K562 (cell line): ENCODE measurements at regions not wholly inside any gene's neighbourhood (a gene's known extent, or its start where the extent isn't known, plus 50 kb on each side); places are given as distances from the start of the nearest gene placed in this dataset.

Experiments used
- KLF6 ChIP-seq: fragments of 250-450 bp; sonication (Bioruptor Pico); IDR thresholded peaks from 2 replicates; pipeline ENCODE4 v1.4.0; 2020; ENCODE audit warnings: mild to moderate bottlenecking, moderate library complexity, borderline replicate concordance
- MAZ ChIP-seq, 2 experiments: fragments of 450-650 bp in 1 of 2; sonication (generic) in 1 of 2; formaldehyde crosslinking; IDR thresholded peaks in 1 of 2; conservative IDR thresholded peaks in 1 of 2; 2 replicates each; pipeline versions ENCODE4 v1.4.0 to v1.5.0; 2020; ENCODE audit warnings: mild to moderate bottlenecking in 1 of 2, missing genetic modification reagents in 1 of 2
- USF2 ChIP-seq: sonication (generic); formaldehyde crosslinking; IDR thresholded peaks from 2 replicates; pipeline ENCODE4 v1.5.0; 2020; ENCODE audit warnings: missing genetic modification reagents
- ZBTB11 ChIP-seq, 3 experiments: fragments of 200-800 bp in 1 of 3; fragments of 250-450 bp in 1 of 3; fragments of 450-650 bp in 1 of 3; sonication (Bioruptor Pico) in 1 of 3; sonication (Bioruptor generic) in 1 of 3; formaldehyde crosslinking in 1 of 3; IDR thresholded peaks; 2 replicates each; pipeline versions ENCODE4 v1.6.1 to v1.8.0; 2016 to 2022; ENCODE audit warnings: mild to moderate bottlenecking in 2 of 3, missing genetic modification characterization in 2 of 3, missing compliant biosample characterization in 1 of 3, moderate library complexity in 1 of 3
- ZBTB12 ChIP-seq: fragments of 250-450 bp; sonication (Bioruptor Pico); IDR thresholded peaks from 2 replicates; pipeline ENCODE4 v1.4.0; 2020
- ZNF589 ChIP-seq: fragments of 200-800 bp; sonication (Bioruptor generic); IDR thresholded peaks from 2 replicates; pipeline ENCODE4 v1.6.1; 2016; ENCODE audit warnings: low read depth, missing genetic modification characterization, missing compliant biosample characterization
- ZNF766 ChIP-seq: fragments of 200-800 bp; sonication (Bioruptor generic); conservative IDR thresholded peaks from 2 replicates; pipeline ENCODE4 v1.6.1; 2016; ENCODE audit warnings: missing genetic modification characterization, missing compliant biosample characterization

- no peak for TF ChIP-seq USF2 (CRISPR knock-in tag)
- no peak for TF ChIP-seq ZBTB11 (CRISPR knock-in tag; IDR thresholded peaks at IDR 0.05)
- no peak for TF ChIP-seq ZNF589 (CRISPR knock-in tag)
- no peak for TF ChIP-seq KLF6 (CRISPR knock-in tag)
- no peak for TF ChIP-seq ZBTB12 (CRISPR knock-in tag)
- TF ChIP-seq MAZ (CRISPR knock-in tag; conservative IDR thresholded peaks at IDR 0.05 in 1 of 2, IDR thresholded peaks at IDR 0.05 in 1 of 2), result no peak
- no peak for TF ChIP-seq ZNF766 (CRISPR knock-in tag)
Measured at GRCh38 chr13:111456452-111457230, 136.2 kb downstream of the TEX29 start (continued).
